ENCODE measurements at regions not wholly inside any gene's neighbourhood (a gene's known extent, or its start where the extent isn't known, plus 50 kb on each side); places are given as distances from the start of the nearest gene placed in this dataset.
"Not testable (repeated sequence)": the region's sequence is repeated elsewhere in the genome, so short reads cannot be mapped to it uniquely, and the experiment has no call there.

GRCh38 chr5:2068531-2068930, 185.8 kb upstream of the IRX4 start:
- Mint-ChIP-seq H3K9me3 (ENCODE audit: unreplicated experiment) (peaks cover 2% of the 10 kb centered on the region), H3K27ac (ENCODE audit: unreplicated experiment) (no peak overlapping the region), H3K4me3 (ENCODE audit: unreplicated experiment) (no peak overlapping the region), H3K4me1 (ENCODE audit: low read depth, unreplicated experiment) (no peaks in the 10 kb centered on the region), H3K27me3 (ENCODE audit: unreplicated experiment) (peaks cover 6% of the 10 kb centered on the region), H3K36me3 (ENCODE audit: unreplicated experiment) (peaks cover 23% of the 10 kb centered on the region)
- no peak for DNase-seq
- TF ChIP-seq CTCF (IDR thresholded peaks at IDR 0.05; ENCODE audit: partially characterized antibody, unreplicated experiment) = no peak

- no peaks in the 10 kb centered on the region for H3K4me1 Mint-ChIP-seq (ENCODE audit: low read depth, unreplicated experiment)
- peaks cover 2% of the 10 kb centered on the region for H3K9me3 Mint-ChIP-seq (ENCODE audit: unreplicated experiment)
- H3K36me3 Mint-ChIP-seq (ENCODE audit: unreplicated experiment) = peaks cover 23% of the 10 kb centered on the region
- DNase-seq = no peak
- TF ChIP-seq CTCF (IDR thresholded peaks at IDR 0.05; ENCODE audit: partially characterized antibody, unreplicated experiment) = no peak
- H3K27me3 Mint-ChIP-seq (ENCODE audit: unreplicated experiment) = peaks cover 7% of the 10 kb centered on the region
- H3K4me3 Mint-ChIP-seq (ENCODE audit: unreplicated experiment) = no peak overlapping the region
- no peak overlapping the region for H3K27ac Mint-ChIP-seq (ENCODE audit: unreplicated experiment)
These were observed 183.6 kb upstream of the IRX4 start for GRCh38 chr5:2066373-2066772.

- not testable (repeated sequence) for H3K27ac Mint-ChIP-seq (ENCODE audit: unreplicated experiment); H3K9me3 Mint-ChIP-seq (ENCODE audit: unreplicated experiment); DNase-seq; H3K27me3 Mint-ChIP-seq (ENCODE audit: unreplicated experiment); H3K4me3 Mint-ChIP-seq (ENCODE audit: unreplicated experiment); H3K4me1 Mint-ChIP-seq (ENCODE audit: low read depth, unreplicated experiment)
- H3K36me3 Mint-ChIP-seq (ENCODE audit: unreplicated experiment) = peaks cover 15% of the 10 kb centered on the region
These were observed 180.7 kb upstream of the IRX4 start for GRCh38 chr5:2063380-2063779.

- Mint-ChIP-seq H3K9me3 (ENCODE audit: unreplicated experiment) (peaks cover 3% of the 10 kb centered on the region), H3K4me1 (ENCODE audit: low read depth, unreplicated experiment) (no peaks in the 10 kb centered on the region), H3K27me3 (ENCODE audit: unreplicated experiment) (peaks cover 2% of the 10 kb centered on the region), H3K27ac (ENCODE audit: unreplicated experiment) (peak overlapping the region; percentile 39), H3K36me3 (ENCODE audit: unreplicated experiment) (peaks cover 9% of the 10 kb centered on the region), H3K4me3 (ENCODE audit: unreplicated experiment) (no peak overlapping the region)
- no peak for DNase-seq
- no peak for TF ChIP-seq CTCF (IDR thresholded peaks at IDR 0.05; ENCODE audit: partially characterized antibody, unreplicated experiment)
These were observed 170.0 kb upstream of the IRX4 start for GRCh38 chr5:2052687-2053086.

- Mint-ChIP-seq H3K27ac (ENCODE audit: unreplicated experiment) (no peak overlapping the region), H3K36me3 (ENCODE audit: unreplicated experiment) (peaks cover 14% of the 10 kb centered on the region), H3K4me3 (ENCODE audit: unreplicated experiment) (no peak overlapping the region), H3K27me3 (ENCODE audit: unreplicated experiment) (no peaks in the 10 kb centered on the region), H3K4me1 (ENCODE audit: low read depth, unreplicated experiment) (no peaks in the 10 kb centered on the region), H3K9me3 (ENCODE audit: unreplicated experiment) (no peaks in the 10 kb centered on the region)
- TF ChIP-seq CTCF (IDR thresholded peaks at IDR 0.05; ENCODE audit: partially characterized antibody, unreplicated experiment) = no peak
- no peak for DNase-seq
These were observed 167.2 kb upstream of the IRX4 start for GRCh38 chr5:2049876-2050275.

- H3K9me3 Mint-ChIP-seq (ENCODE audit: unreplicated experiment) = peaks cover 1% of the 10 kb centered on the region
- H3K36me3 Mint-ChIP-seq (ENCODE audit: unreplicated experiment) = peaks cover 11% of the 10 kb centered on the region
- H3K4me1 Mint-ChIP-seq (ENCODE audit: low read depth, unreplicated experiment) = peaks cover 1% of the 10 kb centered on the region
- no peak overlapping the region for H3K27ac Mint-ChIP-seq (ENCODE audit: unreplicated experiment)
- no peak for TF ChIP-seq CTCF (IDR thresholded peaks at IDR 0.05; ENCODE audit: partially characterized antibody, unreplicated experiment)
- no peak for DNase-seq
- no peaks in the 10 kb centered on the region for H3K27me3 Mint-ChIP-seq (ENCODE audit: unreplicated experiment)
- no peak overlapping the region for H3K4me3 Mint-ChIP-seq (ENCODE audit: unreplicated experiment)
These were observed 165.9 kb upstream of the IRX4 start for GRCh38 chr5:2048664-2049063.

All from glutamatergic neuron (in vitro differentiated cells).